ENCODE measurements at regions not wholly inside any gene's neighbourhood (a gene's known extent, or its start where the extent isn't known, plus 50 kb on each side); places are given as distances from the start of the nearest gene placed in this dataset.

- TF ChIP-seq POLR2A (IDR thresholded peaks at IDR 0.05) (no peak), CTCF (IDR thresholded peaks at IDR 0.05) (no peak)
These were observed 357.8 kb upstream of the PRMT6 start for GRCh38 chr1:106698660-106699059.
